A673 (cell line): ENCODE measurements at regions not wholly inside any gene's neighbourhood (a gene's known extent, or its start where the extent isn't known, plus 50 kb on each side); places are given as distances from the start of the nearest gene placed in this dataset.

ENCODE experiments used
- CTCF ChIP-seq: fragments of 300-800, 200-600 bp; sonication (generic); conservative IDR thresholded peaks from 2 replicates; pipeline ENCODE4 v1.5.1; 2017; ENCODE audit warnings: low read depth, mild to moderate bottlenecking, antibody characterized with exemption, low read length, moderate library complexity, mixed read lengths
- EZH2 ChIP-seq: fragments of 200-600 bp; sonication (generic); IDR thresholded peaks from 2 replicates; pipeline ENCODE4 v1.6.1; 2017; ENCODE audit warnings: borderline replicate concordance, low read depth, mild to moderate bottlenecking, mixed read lengths, antibody characterized with exemption, low read length; ENCODE audit not compliant: poor library complexity, severe bottlenecking

GRCh38 chr12:108076556-108076955 lies 52.5 kb upstream of the WSCD2 start:
- TF ChIP-seq CTCF, result no peak
- TF ChIP-seq EZH2, result no peak
